GM23338 (cell line): ENCODE measurements at regions not wholly inside any gene's neighbourhood (a gene's known extent, or its start where the extent isn't known, plus 50 kb on each side); places are given as distances from the start of the nearest gene placed in this dataset.
A peak's percentile ranks its signal among the peaks of the same experiment; 100 is the strongest.
"Not testable (repeated sequence)": the region's sequence is repeated elsewhere in the genome, so short reads cannot be mapped to it uniquely, and the experiment has no call there.

Experiments
- ATAC-seq: fragments of 200-7000 bp; cut with Tn5 transposase; 3 replicates; pipeline ENCODE4 v1.9.1; 2020
- DNase-seq: peaks from one replicate; pipeline ENCODE4 v3.0.0-alpha.2; 2015; ENCODE audit warnings: low spot score
- H2AFZ ChIP-seq: fragments of 200-600 bp; sonication (generic); 2 replicates; pipeline ENCODE4 v1.8.0; 2016; ENCODE audit warnings: antibody characterized with exemption, mild to moderate bottlenecking, moderate library complexity
- H3F3A ChIP-seq: fragments of 200-600 bp; sonication (generic); replicated peaks from 2 replicates; pipeline ENCODE4 v1.8.0; 2017; ENCODE audit warnings: antibody characterized with exemption, mixed run types, low read depth
- H3K27ac ChIP-seq: fragments of 200-600 bp; sonication (generic); 2 replicates; pipeline ENCODE4 v1.6.1; 2016; ENCODE audit warnings: low read depth
- H3K27me3 ChIP-seq: fragments of 200-600 bp; sonication (generic); 2 replicates; pipeline ENCODE4 v1.8.0; 2016; ENCODE audit warnings: mild to moderate bottlenecking, mixed run types, moderate library complexity; ENCODE audit not compliant: insufficient read depth
- H3K36me3 ChIP-seq: fragments of 200-600 bp; sonication (generic); 2 replicates; pipeline ENCODE4 v1.8.0; 2016; ENCODE audit warnings: mild to moderate bottlenecking; ENCODE audit not compliant: insufficient read depth
- H3K4me1 ChIP-seq: fragments of 200-600 bp; sonication (generic); 2 replicates; pipeline ENCODE4 v1.8.0; 2016; ENCODE audit warnings: mild to moderate bottlenecking, moderate library complexity; ENCODE audit not compliant: insufficient read depth
- H3K4me2 ChIP-seq: fragments of 200-600 bp; sonication (generic); 2 replicates; pipeline ENCODE4 v1.7.1; 2017; ENCODE audit warnings: mixed run types
- H3K4me3 ChIP-seq: fragments of 200-600 bp; sonication (generic); 2 replicates; pipeline ENCODE4 v1.6.1; 2016; ENCODE audit warnings: mixed run types
- H3K79me2 ChIP-seq: fragments of 200-600 bp; sonication (generic); replicated peaks from 2 replicates; pipeline ENCODE4 v1.8.0; 2017; ENCODE audit warnings: mild to moderate bottlenecking; ENCODE audit not compliant: insufficient read depth
- H3K9me2 ChIP-seq: fragments of 200-600 bp; sonication (generic); 2 replicates; pipeline ENCODE4 v1.8.0; 2017; ENCODE audit not compliant: insufficient read depth
- H4K20me1 ChIP-seq: fragments of 200-600 bp; sonication (generic); replicated peaks from 2 replicates; pipeline ENCODE4 v1.8.0; 2017; ENCODE audit warnings: mild to moderate bottlenecking; ENCODE audit not compliant: insufficient read depth
- H3K27ac Mint-ChIP-seq: 2 replicates; pipeline ENCODE4 v1.8.0; 2020; ENCODE audit warnings: inconsistent platforms, mild to moderate bottlenecking, moderate library complexity, mixed read lengths
- H3K27me3 Mint-ChIP-seq: 3 replicates; pipeline ENCODE4 v1.8.0; 2022; ENCODE audit warnings: low read depth, mild to moderate bottlenecking, moderate library complexity, mixed read lengths, inconsistent platforms; ENCODE audit not compliant: insufficient read depth, poor library complexity
- H3K36me3 Mint-ChIP-seq: 3 replicates; pipeline ENCODE4 v1.8.0; 2021; ENCODE audit warnings: low read depth, mild to moderate bottlenecking, inconsistent platforms, moderate library complexity, mixed read lengths
- H3K4me1 Mint-ChIP-seq: 3 replicates; pipeline ENCODE4 v1.8.0; 2020; ENCODE audit warnings: mild to moderate bottlenecking, inconsistent platforms, mixed read lengths
- H3K4me3 Mint-ChIP-seq: 3 replicates; pipeline ENCODE4 v1.8.0; 2021; ENCODE audit warnings: moderate library complexity, mild to moderate bottlenecking, inconsistent platforms, mixed read lengths
- H3K9me3 Mint-ChIP-seq: 3 replicates; pipeline ENCODE4 v1.8.0; 2020; ENCODE audit warnings: moderate library complexity, mild to moderate bottlenecking, inconsistent platforms, mixed read lengths
- CREB1 ChIP-seq: fragments of 250-450 bp; sonication (Bioruptor Pico); IDR thresholded peaks from 2 replicates; pipeline ENCODE4 v1.5.0; 2020; ENCODE audit warnings: low read depth, mild to moderate bottlenecking, moderate library complexity
- CTCF ChIP-seq, 2 experiments: fragments of 200-600 bp in 1 of 2; sonication (generic) in 1 of 2; conservative IDR thresholded peaks; 2 replicates each; pipeline versions ENCODE4 v1.5.1 to v1.6.1; 2016 to 2017; ENCODE audit warnings: antibody characterized with exemption in 2 of 2, low read depth in 2 of 2, mild to moderate bottlenecking in 2 of 2, moderate library complexity in 1 of 2
- ETS1 ChIP-seq: IDR thresholded peaks from 2 replicates; pipeline ENCODE4 v1.6.1; 2016; ENCODE audit warnings: antibody characterized with exemption
- EZH2phosphoT487 ChIP-seq: fragments of 200-600 bp; sonication (generic); IDR thresholded peaks from one replicate; pipeline ENCODE4 v1.8.1; 2018; ENCODE audit warnings: antibody characterized with exemption; ENCODE audit not compliant: unreplicated experiment
- POLR2AphosphoS5 ChIP-seq: IDR thresholded peaks from 2 replicates; pipeline ENCODE4 v1.6.1; 2016; ENCODE audit warnings: antibody characterized with exemption, low read depth
- STAT1 ChIP-seq: IDR thresholded peaks from one replicate; pipeline ENCODE4 v1.6.1; 2016; ENCODE audit warnings: antibody characterized with exemption; ENCODE audit not compliant: unreplicated experiment
- ZNF462 ChIP-seq: fragments of 250-450 bp; sonication (Bioruptor Pico); IDR thresholded peaks from 2 replicates; pipeline ENCODE4 v1.5.0; 2020; ENCODE audit warnings: mild to moderate bottlenecking, moderate library complexity

- H3K27ac ChIP-seq, H3K27me3 Mint-ChIP-seq, H3F3A ChIP-seq, H3K27me3 ChIP-seq, H3K9me3 Mint-ChIP-seq, H3K4me1 ChIP-seq, H3K36me3 ChIP-seq, H3K79me2 ChIP-seq, ATAC-seq, H3K36me3 Mint-ChIP-seq, H3K4me2 ChIP-seq, H4K20me1 ChIP-seq, H3K9me2 ChIP-seq, DNase-seq, H3K27ac Mint-ChIP-seq, H3K4me3 Mint-ChIP-seq, H3K4me3 ChIP-seq: not testable (repeated sequence)
- H3K4me1 Mint-ChIP-seq = peaks cover 12% of the 10 kb centered on the region; the same call in 2 of the 3 replicates
- H2AFZ ChIP-seq = peak overlapping the region; percentile 67; the same call in 1 of the 2 replicates
Measured at GRCh38 chr4:184330517-184331094, 112.9 kb upstream of the ENPP6 start.

- H3K27ac ChIP-seq = no peak overlapping the region
- H4K20me1 ChIP-seq = no peaks in the 10 kb centered on the region
- H3K4me2 ChIP-seq = no peak overlapping the region
- no peaks in the 10 kb centered on the region for H3F3A ChIP-seq
- H3K4me1 ChIP-seq = no peaks in the 10 kb centered on the region
- peak overlapping the region; percentile 76; the same call in 1 of the 2 replicates for H2AFZ ChIP-seq
- DNase-seq = no peak
- no peak overlapping the region for H3K4me3 ChIP-seq
- no peak for ATAC-seq
- Mint-ChIP-seq H3K4me3 (no peak overlapping the region), H3K4me1 (peaks cover 12% of the 10 kb centered on the region; the same call in 2 of the 3 replicates), H3K27me3 (peaks cover 2% of the 10 kb centered on the region), H3K9me3 (peaks cover 14% of the 10 kb centered on the region; the same call in 2 of the 3 replicates), H3K36me3 (peaks cover 5% of the 10 kb centered on the region; the same call in 2 of the 3 replicates), H3K27ac (no peak overlapping the region)
- no peaks in the 10 kb centered on the region for H3K79me2 ChIP-seq
- H3K27me3 ChIP-seq = no peaks in the 10 kb centered on the region
- no peaks in the 10 kb centered on the region for H3K36me3 ChIP-seq
- H3K9me2 ChIP-seq = no peaks in the 10 kb centered on the region; the same call in none of the 2 replicates
- TF ChIP-seq ZNF462 (no peak), CREB1 (CRISPR knock-in tag) (no peak), CTCF (conservative IDR thresholded peaks at IDR 0.05; ENCODE audit: low read depth in 2 of 2) (no peak), STAT1 (no peak), POLR2AphosphoS5 (no peak), EZH2phosphoT487 (no peak), ETS1 (no peak)
Measured at GRCh38 chr4:184329659-184330400, 112.2 kb upstream of the ENPP6 start.
